ENCODE measurements at regions not wholly inside any gene's neighbourhood (a gene's known extent, or its start where the extent isn't known, plus 50 kb on each side); places are given as distances from the start of the nearest gene placed in this dataset.

GRCh38 chr10:78979938-78980337 lies 88.8 kb upstream of the ZMIZ1 start:
- no peak for DNase-seq (ENCODE audit: low read depth)

- no peak for DNase-seq (ENCODE audit: low read depth)
Observed at GRCh38 chr10:78980354-78980753, 88.4 kb upstream of the ZMIZ1 start.

GRCh38 chr10:78980815-78981214 lies 88.0 kb upstream of the ZMIZ1 start:
- DNase-seq (ENCODE audit: low read depth) = peak; percentile 29

- no peak for DNase-seq (ENCODE audit: low read depth)
Observed at GRCh38 chr10:78981257-78981969, 87.4 kb upstream of the ZMIZ1 start.

- DNase-seq (ENCODE audit: low read depth) = no peak
Observed at GRCh38 chr10:78981970-78982281, 86.8 kb upstream of the ZMIZ1 start.

GRCh38 chr10:78982726-78983125 lies 86.0 kb upstream of the ZMIZ1 start:
- no peak for DNase-seq (ENCODE audit: low read depth)

GRCh38 chr10:78983608-78984007 lies 85.2 kb upstream of the ZMIZ1 start:
- DNase-seq (ENCODE audit: low read depth) = no peak

GRCh38 chr10:78985973-78986818 lies 82.6 kb upstream of the ZMIZ1 start:
- no peak for DNase-seq (ENCODE audit: low read depth)

- DNase-seq (ENCODE audit: low read depth) = peak; percentile 23
Observed at GRCh38 chr10:78991187-78991586, 77.6 kb upstream of the ZMIZ1 start.

- DNase-seq (ENCODE audit: low read depth) = no peak
Observed at GRCh38 chr10:78992333-78992732, 76.4 kb upstream of the ZMIZ1 start.

GRCh38 chr10:78993261-78993945 lies 75.4 kb upstream of the ZMIZ1 start:
- DNase-seq (ENCODE audit: low read depth) = no peak

GRCh38 chr10:78995987-78996791 lies 72.6 kb upstream of the ZMIZ1 start:
- no peak for DNase-seq (ENCODE audit: low read depth)

- DNase-seq (ENCODE audit: low read depth) = no peak
Observed at GRCh38 chr10:78996792-78997129, 72.0 kb upstream of the ZMIZ1 start.

GRCh38 chr10:78997635-78998618 lies 70.8 kb upstream of the ZMIZ1 start:
- no peak for DNase-seq (ENCODE audit: low read depth)

GRCh38 chr10:79001082-79001885 lies 67.5 kb upstream of the ZMIZ1 start:
- peak; percentile 23 for DNase-seq (ENCODE audit: low read depth)

GRCh38 chr10:79002336-79002735 lies 66.4 kb upstream of the ZMIZ1 start:
- no peak for DNase-seq (ENCODE audit: low read depth)

GRCh38 chr10:79003183-79004100 lies 65.3 kb upstream of the ZMIZ1 start:
- no peak for DNase-seq (ENCODE audit: low read depth)

GRCh38 chr10:79004311-79004710 lies 64.5 kb upstream of the ZMIZ1 start:
- DNase-seq (ENCODE audit: low read depth) = no peak

Data from iris pigment epithelial cell (primary cell).